ENCODE measurements at regions not wholly inside any gene's neighbourhood (a gene's known extent, or its start where the extent isn't known, plus 50 kb on each side); places are given as distances from the start of the nearest gene placed in this dataset.

DNA sequence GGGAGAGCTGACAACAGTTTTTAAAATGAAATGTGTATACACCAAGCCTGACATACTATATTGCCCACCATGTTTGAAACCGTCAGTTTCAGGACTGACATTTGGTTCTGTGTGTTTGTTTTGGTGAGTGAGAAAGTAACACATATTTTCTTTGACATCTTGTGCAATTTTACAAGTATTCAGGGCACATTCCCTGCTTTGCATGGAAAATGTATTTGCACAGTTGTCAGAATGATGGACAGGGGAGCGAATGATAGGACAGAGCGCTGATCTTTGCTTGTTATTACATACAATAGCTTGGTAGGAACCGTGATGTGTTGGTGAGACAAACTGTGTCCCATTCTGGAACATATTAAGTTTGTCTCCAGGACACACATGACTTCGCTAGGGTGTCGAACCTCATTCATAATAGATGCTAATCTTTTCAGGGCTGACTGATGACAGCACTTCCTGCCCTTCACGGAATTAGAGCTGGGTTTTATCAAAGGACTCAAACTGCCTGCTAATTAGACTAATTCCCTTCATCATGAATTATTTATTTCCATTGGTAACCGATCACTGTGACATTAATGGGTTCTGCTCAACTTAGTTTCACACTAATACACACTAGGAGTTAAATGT is 158.5 kb downstream of the CDCA7 start (continued):
- TF ChIP-seq ZMAT3 (CRISPR knock-in tag; conservative IDR thresholded peaks at IDR 0.05) (no peak), ATF1 (CRISPR knock-in tag; IDR thresholded peaks at IDR 0.05) (no peak)

DNA sequence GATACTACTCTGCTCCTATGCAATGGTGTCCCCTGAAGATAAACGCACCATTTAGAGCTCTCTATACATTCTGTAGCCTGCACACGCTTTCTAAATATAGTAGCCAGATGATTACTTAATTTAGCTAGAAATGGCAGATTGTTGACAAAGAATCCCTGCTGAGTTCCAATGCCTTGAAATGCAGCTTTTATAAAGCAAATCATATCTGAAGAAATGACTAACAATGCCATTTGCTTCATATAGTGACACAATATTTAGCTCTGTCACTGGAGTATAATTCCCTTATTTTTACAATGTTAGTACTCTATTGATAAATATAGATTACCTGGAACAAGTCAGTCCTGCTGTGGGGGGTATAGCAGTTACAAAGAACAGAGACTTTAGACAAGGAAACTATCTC is 166.2 kb downstream of the CDCA7 start:
- Histone ChIP-seq H4K20me1 (ENCODE audit: insufficient read depth, low read length) (no peaks in the 10 kb centered on the region), H3K9ac (ENCODE audit: insufficient read depth, low read depth, low read length) (no peak overlapping the region), H3K4me3 (replicated peaks in 1 of 3; ENCODE audit: insufficient read depth in 1 of 3, low read depth in 2 of 3, low read length in 3 of 3) (no peak overlapping the region), H3K27ac (ENCODE audit: extremely low read length, insufficient read depth, low read length) (no peak overlapping the region), H3K4me1 (ENCODE audit: insufficient read depth, low read length) (no peaks in the 10 kb centered on the region), H3K4me2 (ENCODE audit: low read depth, low read length) (no peak overlapping the region), H3K27me3 (ENCODE audit: control insufficient read depth in 1 of 2, insufficient read depth in 2 of 2, low read length in 2 of 2) (0 out of 5 replicates have a peak, but pooled peaks cover 0 to 10% of the 10 kb centered on the region in 2 experiments), H3K36me3 (replicated peaks in 1 of 2; ENCODE audit: control insufficient read depth in 1 of 2, insufficient read depth in 2 of 2, low read length in 2 of 2) (no peaks in the 10 kb centered on the region), H3K9me3 (ENCODE audit: low read length) (peaks cover 6% of the 10 kb centered on the region; the same call in 1 of the 2 replicates), H2AFZ (ENCODE audit: low read length) (no peak overlapping the region), H3K79me2 (ENCODE audit: insufficient read depth, low read length) (no peaks in the 10 kb centered on the region)
- BruUV-seq (replicated peaks) = no TSS peak
- FAIRE-seq (no peak), ATAC-seq (no peak), DNase-seq (ENCODE audit: low spot score) (no peak)
- no peak for TF ChIP-seq TSC22D2 (CRISPR knock-in tag; IDR thresholded peaks at IDR 0.05; ENCODE audit: borderline replicate concordance)
- no peak for TF ChIP-seq ZNF326 (CRISPR knock-in tag; IDR thresholded peaks at IDR 0.05; ENCODE audit: borderline replicate concordance)
- TF ChIP-seq ZMAT3 (CRISPR knock-in tag; conservative IDR thresholded peaks at IDR 0.05) = no peak
- TF ChIP-seq SP2 (CRISPR knock-in tag; IDR thresholded peaks at IDR 0.05) = no peak
- TF ChIP-seq U2AF1 (optimal IDR thresholded peaks at IDR 0.05; ENCODE audit: low read depth, low read length) = no peak
- no peak for TF ChIP-seq ZNF616 (CRISPR knock-in tag; IDR thresholded peaks at IDR 0.05; ENCODE audit: low read depth)
- no peak for TF ChIP-seq ZNF343 (CRISPR knock-in tag; IDR thresholded peaks at IDR 0.05)
- no peak for TF ChIP-seq RXRB (CRISPR knock-in tag; IDR thresholded peaks at IDR 0.05; ENCODE audit: borderline replicate concordance)
- TF ChIP-seq FOXA3 (CRISPR knock-in tag; IDR thresholded peaks at IDR 0.05) = no peak
- no peak for TF ChIP-seq ZNF225 (CRISPR knock-in tag; IDR thresholded peaks at IDR 0.05)
- 8% methylated on average over 2 of the region's 2 CpGs for WGBS (ENCODE audit: low lambda C conversion rate)
- ChIA-PET POLR2A (no interaction called here), CTCF (ENCODE audit: low intra/inter-chr PET ratio, low total read pairs) (no interaction called here)
- intact Hi-C loops (cut with micrococcal nuclease; ENCODE audit: unreplicated experiment) = no loop called here
- in situ Hi-C loops (cut with HindIII; ENCODE audit: extremely low pct_ligation_motif_present, low pct_unique_long_range_greater_than_20kb) = no loop called here

Measured in HepG2 (cell line).